DMS153 treated with DMSO at 0.1 percent for 48 hours (cell line): ENCODE measurements at regions not wholly inside any gene's neighbourhood (a gene's known extent, or its start where the extent isn't known, plus 50 kb on each side); places are given as distances from the start of the nearest gene placed in this dataset.
A peak's percentile ranks its signal among the peaks of the same experiment; 100 is the strongest.

Experiments
- DNase-seq: peaks from one replicate; lab custom pipeline; 2025; ENCODE audit not compliant: unreplicated experiment; lab: John Stamatoyannopoulos, UW

DNA sequence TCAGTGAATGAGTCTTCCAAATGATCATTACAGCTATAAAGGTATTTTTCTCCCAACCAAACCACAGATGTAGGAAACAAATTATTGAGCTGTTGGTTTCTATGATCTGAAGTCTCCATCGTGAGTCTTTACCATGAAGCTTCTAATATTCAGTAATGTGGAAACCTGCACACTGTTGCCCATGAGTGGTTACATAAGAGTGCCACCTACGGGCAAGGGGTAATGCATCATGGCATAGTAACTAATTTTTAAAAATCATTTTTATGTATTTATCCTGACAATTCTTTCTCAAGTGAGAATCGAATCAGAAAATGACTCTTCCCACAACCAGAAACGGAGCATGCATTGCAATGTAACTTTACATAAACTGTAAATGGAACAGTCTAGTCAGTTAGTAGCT is 282.5 kb upstream of the SMARCA2 start:
- DNase-seq, result no peak

- DNase-seq, result no peak
These were observed 276.5 kb upstream of the SMARCA2 start for GRCh38 chr9:1738511-1739100.

GRCh38 chr9:1743121-1743960 is 271.8 kb upstream of the SMARCA2 start:
- no peak for DNase-seq

DNA sequence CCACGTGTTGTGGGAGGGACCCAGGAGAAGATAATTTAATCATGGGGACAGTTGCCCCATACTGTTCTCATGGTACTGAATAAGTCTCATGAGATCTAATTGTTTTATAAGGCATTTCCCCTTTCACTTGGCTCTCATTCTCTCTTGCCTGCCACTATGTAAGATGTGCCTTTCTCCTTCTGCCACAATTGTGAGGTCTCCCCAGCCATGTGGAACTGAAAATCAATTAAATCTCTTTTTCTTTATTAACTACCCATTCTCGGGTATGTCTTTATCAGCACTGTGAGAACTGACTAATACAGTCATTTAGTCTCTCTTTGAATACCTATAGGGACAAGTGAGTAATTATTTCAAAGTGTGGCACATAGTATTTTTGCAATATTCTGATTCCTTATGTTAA is 269.2 kb upstream of the SMARCA2 start:
- DNase-seq, result no peak

DNA sequence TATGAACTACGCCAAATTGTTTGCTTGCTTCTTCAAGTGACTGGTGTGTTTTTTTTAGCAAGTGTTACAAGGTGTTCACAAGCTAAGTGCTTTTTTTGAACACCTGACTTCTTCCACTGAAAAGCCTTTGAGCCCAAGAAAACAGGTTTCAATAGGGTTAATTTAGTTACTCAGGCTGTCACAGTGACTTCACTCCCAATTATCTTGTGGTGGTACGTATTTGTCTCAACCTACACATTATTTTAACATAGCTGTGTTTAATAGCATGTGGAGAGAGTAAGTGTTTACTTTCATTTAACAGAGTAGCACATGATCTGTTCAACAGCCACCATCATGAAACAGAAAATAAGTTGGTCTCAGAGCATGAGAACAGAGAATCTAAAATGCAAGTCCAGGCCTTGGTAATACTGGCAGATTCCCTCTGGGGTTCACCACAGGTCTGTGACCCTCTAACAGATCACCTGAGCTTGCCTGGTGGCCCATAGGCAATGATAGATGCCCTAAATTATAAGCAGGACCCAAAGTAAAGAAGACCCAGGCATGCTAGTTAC is 267.7 kb upstream of the SMARCA2 start:
- peak; percentile 19 for DNase-seq

GRCh38 chr9:1748407-1748806 is 266.7 kb upstream of the SMARCA2 start:
- no peak for DNase-seq

GRCh38 chr9:1757186-1757585 is 258.0 kb upstream of the SMARCA2 start:
- no peak for DNase-seq

DNA sequence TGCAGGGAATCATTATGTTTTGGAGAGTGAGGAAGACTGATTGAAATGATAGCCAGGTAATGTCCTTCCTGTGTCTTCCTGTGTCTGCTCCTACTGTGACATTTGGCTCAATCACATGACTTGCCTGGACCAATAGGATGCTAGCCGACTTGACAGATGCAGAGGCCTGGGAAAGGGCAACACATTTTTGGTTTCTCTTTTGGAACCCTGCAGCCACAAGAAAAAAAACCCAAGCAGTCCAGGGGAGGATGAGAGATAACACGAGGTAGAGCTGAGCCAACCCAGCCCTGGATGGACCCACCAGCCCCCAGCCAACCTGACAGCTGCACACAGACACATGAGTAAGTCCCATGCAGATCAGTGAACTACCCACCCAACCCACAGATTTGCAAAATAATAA is 256.1 kb upstream of the SMARCA2 start:
- no peak for DNase-seq

GRCh38 chr9:1759771-1760300 is 255.3 kb upstream of the SMARCA2 start:
- no peak for DNase-seq

DNA sequence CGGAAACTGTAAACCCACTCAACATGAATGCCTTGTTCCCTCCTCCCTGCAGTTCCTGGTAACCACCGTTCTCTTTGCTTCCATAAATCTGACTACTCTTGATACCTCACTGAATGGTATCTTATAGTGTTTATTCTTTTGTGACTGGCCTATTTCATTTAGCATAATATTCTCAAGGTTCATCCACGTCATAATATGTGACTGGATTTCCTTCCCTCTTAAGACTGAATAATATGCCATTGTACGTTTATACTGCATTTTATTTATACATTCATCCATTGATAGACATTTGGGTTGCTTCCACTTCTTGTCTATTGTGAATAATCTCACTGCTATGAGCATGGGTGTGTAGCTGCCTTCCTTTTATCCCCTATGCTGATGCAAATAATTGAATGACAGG is 253.3 kb upstream of the SMARCA2 start:
- DNase-seq, result no peak

DNA sequence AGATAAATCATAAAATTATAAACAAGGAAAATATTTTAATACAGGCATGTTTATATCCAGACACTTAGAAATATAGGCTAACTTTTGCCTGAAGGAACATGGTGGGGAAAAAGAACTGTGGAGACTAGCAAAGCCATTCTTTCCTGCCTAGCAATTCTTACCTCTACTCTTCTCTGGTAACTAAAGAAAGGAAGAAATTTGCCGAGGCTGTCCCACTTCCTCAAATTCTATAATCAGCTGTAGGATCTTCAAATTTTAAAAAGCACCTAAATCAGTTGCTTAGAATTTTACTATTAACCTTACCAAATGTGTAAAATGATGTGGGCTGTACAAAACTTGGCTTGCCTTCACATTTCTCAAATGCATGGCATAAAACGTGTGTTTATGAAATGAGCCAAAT is 249.1 kb upstream of the SMARCA2 start:
- no peak for DNase-seq

GRCh38 chr9:1768561-1768960 is 246.6 kb upstream of the SMARCA2 start:
- DNase-seq, result no peak

- DNase-seq, result no peak
These were observed 243.9 kb upstream of the SMARCA2 start for GRCh38 chr9:1771094-1771789.

- no peak for DNase-seq
These were observed 239.9 kb upstream of the SMARCA2 start for GRCh38 chr9:1775230-1775629.

DNA sequence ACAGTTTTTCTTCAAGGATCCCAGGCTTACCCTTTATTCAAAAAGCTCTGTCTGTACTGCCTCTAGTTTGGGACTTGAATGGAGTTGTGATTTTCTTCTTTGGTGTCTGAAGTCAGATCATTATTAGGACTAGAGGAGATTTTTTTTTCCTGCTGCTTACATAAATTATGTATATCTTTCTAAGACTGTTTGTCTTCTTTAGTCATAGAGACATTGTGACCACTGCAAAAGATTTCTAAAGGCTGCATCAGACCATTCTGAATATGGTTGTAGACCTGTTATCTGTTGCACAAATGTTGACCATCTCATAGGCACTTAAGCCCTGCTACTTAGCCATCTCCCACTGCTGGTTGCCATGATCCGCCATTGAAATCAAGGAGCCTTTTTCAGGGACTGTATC is 238.5 kb upstream of the SMARCA2 start:
- no peak for DNase-seq

- no peak for DNase-seq
These were observed 224.0 kb upstream of the SMARCA2 start for GRCh38 chr9:1791191-1791590.

DNA sequence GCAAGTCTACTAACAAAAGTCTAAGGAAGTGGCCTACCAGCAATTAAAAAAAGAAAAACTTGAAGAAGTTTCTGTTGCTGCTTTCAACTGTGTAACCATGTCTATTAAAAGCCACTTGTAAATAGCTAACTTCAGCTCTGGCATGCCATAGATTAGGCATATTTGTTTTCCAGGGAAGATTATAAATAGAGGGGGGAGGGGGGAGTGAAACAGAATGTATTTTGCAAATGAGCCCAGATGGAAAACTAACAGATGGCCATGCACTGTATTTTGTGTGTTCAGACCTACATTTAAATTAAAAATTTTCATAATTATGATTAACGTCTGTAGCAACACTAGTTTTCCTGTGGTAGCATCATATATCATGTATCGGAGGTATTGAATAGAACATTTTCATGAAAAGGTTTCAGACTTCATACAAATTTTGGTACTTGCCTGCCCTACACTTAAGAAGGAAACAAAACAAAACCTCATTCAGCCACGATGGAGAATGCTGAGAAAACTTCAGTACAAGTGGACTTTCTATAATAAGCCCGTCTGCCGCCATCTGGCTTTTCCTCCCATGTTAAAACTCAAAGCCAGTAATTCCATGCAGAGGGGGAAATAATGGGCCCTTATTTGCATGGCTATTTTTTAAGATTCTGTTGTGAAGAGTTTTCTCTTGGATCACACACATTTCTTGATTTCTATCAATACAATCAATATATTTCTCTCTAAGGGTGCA is 220.4 kb upstream of the SMARCA2 start:
- no peak for DNase-seq

DNA sequence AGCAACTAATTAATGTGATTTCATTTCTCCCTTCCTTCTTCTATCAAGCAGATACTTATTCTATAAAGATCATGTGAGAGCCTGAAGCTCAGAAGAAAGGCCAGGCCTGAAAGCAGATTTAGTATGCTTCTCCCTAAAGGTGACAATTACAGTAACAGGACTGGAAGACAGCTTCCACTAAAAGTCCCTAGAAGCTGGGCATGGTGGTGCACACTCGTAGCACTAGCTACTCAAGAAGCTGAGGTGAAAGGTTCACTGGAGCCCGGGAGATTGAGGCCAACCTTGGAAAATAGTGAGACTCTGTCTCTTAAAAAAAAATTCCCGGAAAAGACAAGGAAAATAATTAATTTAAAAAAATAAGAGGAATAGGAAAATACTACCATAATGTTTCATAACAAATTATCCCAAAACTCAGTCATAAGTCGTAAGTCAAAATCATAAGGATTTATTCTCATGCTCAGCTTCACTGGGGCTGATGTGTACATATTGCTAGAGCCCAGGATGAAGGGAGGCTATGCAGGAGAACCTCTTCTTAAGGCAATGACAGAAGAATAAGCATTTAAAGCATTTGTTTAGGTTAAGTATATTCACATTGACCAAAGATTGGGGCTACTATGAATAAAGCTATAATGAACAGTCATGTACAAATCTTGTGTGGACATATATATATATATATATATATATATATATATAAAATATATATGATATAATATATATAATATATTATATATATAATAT is 210.8 kb upstream of the SMARCA2 start:
- no peak for DNase-seq

DNA sequence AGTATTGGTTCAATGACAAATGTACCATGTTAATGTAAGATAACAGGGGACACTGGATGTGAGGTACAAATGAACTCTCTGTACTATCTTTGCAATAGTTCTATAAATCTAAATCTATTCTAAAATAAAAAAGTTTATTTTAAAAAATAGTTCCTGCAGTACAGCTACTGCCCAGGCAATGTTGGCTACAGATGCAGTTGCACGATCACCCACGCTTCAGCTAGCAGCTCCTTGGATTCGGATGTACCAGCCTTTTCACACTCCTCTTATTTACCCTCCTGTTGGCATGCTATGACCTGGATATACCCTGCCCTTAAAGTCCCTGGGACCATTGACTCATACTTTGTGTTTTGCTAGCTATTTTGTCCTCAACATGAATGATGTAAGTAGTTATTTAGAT is 185.4 kb upstream of the SMARCA2 start:
- DNase-seq, result no peak

DNA sequence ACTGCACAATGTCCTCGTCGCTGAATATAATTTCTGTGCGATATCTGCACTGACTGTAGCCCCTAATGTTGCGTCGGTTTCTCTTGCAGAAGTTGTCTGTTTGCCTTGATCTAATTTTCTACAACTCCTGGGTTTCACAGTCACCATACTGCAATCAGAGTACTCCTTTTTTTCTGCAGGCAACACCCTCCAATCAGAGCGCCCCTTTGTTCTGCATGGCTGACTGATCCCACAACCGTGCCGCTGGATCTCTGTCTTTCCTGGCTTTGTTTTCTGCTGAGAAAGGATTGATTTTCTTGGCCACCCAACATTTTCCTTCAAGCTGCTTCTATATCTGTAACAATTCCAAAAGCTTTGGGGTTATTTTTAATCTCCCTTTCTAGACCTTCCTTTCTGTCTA is 182.2 kb upstream of the SMARCA2 start:
- DNase-seq, result no peak
